T-cell (primary cell): ENCODE measurements at regions not wholly inside any gene's neighbourhood (a gene's known extent, or its start where the extent isn't known, plus 50 kb on each side); places are given as distances from the start of the nearest gene placed in this dataset.

ENCODE experiments used
- ATAC-seq, 4 experiments: fragments of 200-7000 bp in 3 of 4; fragments of 150-1000 bp in 1 of 4; cut with Tn5 transposase; replicated peaks in 1 of 4; 1 replicate in 3 of 4; 2 replicates in 1 of 4; pipeline ENCODE4 v1.10.0; 2021; ENCODE audit warnings: moderate library complexity in 3 of 4, mild to moderate bottlenecking in 2 of 4, moderate number of reproducible peaks in 1 of 4
- CTCF ChIA-PET, 2 donors: fragments of 300-600 bp; sonication (Branson Sonifier 250); formaldehyde crosslinking; loops; one replicate each; lab custom pipeline; 2022; ENCODE audit warnings: antibody characterized with exemption in 2 of 2; lab: Charles Lee
- POLR2A ChIA-PET, 2 donors: fragments of 300-600 bp; sonication (Branson Sonifier 250); formaldehyde crosslinking; loops; one replicate each; lab custom pipeline; 2022; ENCODE audit warnings: antibody characterized with exemption in 2 of 2; lab: Charles Lee
- DNase-seq, 35 experiments: peaks; one replicate each; pipeline versions ENCODE4 v3.0.0 to v3.0.0-alpha.2; 2013 to 2023
- H3K27ac ChIP-seq: one replicate; pipeline ENCODE4 v1.5.1; 2013; ENCODE audit warnings: low read length
- H3K27me3 ChIP-seq, 2 experiments: replicated peaks in 1 of 2; 1 replicate in 1 of 2; 2 replicates in 1 of 2; pipeline versions ENCODE4 v1.6.1 to v1.7.0; 2013; ENCODE audit warnings: low read length in 1 of 2, mixed read lengths in 1 of 2; ENCODE audit not compliant: control insufficient read depth in 2 of 2, insufficient read depth in 2 of 2; ENCODE audit errors: extremely low read depth in 1 of 2
- H3K36me3 ChIP-seq, 2 donors: 1 replicate in 1 of 2; 2 replicates in 1 of 2; pipeline versions ENCODE4 v1.6.1 to v1.7.0; 2013; ENCODE audit warnings: low read length in 1 of 2; ENCODE audit not compliant: control insufficient read depth in 2 of 2, insufficient read depth in 1 of 2; ENCODE audit errors: extremely low read depth in 1 of 2
- H3K4me1 ChIP-seq, 2 experiments: 1 replicate in 1 of 2; 2 replicates in 1 of 2; pipeline versions ENCODE4 v1.6.1 to v1.7.0; 2013; ENCODE audit warnings: low read length in 2 of 2, mixed read lengths in 1 of 2; ENCODE audit not compliant: insufficient read depth in 2 of 2, control insufficient read depth in 1 of 2; ENCODE audit errors: extremely low read depth in 1 of 2
- H3K4me3 ChIP-seq, 2 donors: 1 replicate in 1 of 2; 2 replicates in 1 of 2; pipeline versions ENCODE4 v1.5.1 to v1.7.0; 2013; ENCODE audit warnings: mild to moderate bottlenecking in 2 of 2, low read length in 1 of 2, moderate library complexity in 1 of 2; ENCODE audit not compliant: control insufficient read depth in 1 of 2; ENCODE audit errors: extremely low read depth in 1 of 2
- H3K9me3 ChIP-seq: 2 replicates; pipeline ENCODE4 v1.7.0; 2013
- H3K27ac Mint-ChIP-seq, 2 donors: one replicate each; pipeline ENCODE4 v1.8.0; 2020 to 2021; ENCODE audit warnings: mild to moderate bottlenecking in 2 of 2, mixed read lengths in 2 of 2
- H3K27me3 Mint-ChIP-seq, 2 donors: one replicate each; pipeline ENCODE4 v1.8.0; 2021 to 2022; ENCODE audit warnings: mixed read lengths in 2 of 2
- H3K36me3 Mint-ChIP-seq: one replicate; pipeline ENCODE4 v1.8.0; 2021; ENCODE audit warnings: mixed read lengths
- H3K4me1 Mint-ChIP-seq, 3 donors: one replicate each; pipeline ENCODE4 v1.8.0; 2020 to 2022; ENCODE audit warnings: mixed read lengths in 3 of 3, mild to moderate bottlenecking in 1 of 3
- H3K4me3 Mint-ChIP-seq, 3 donors: one replicate each; pipeline ENCODE4 v1.8.0; 2020 to 2022; ENCODE audit warnings: mild to moderate bottlenecking in 3 of 3, mixed read lengths in 3 of 3, moderate library complexity in 3 of 3
- H3K9me3 Mint-ChIP-seq, 3 donors: one replicate each; pipeline ENCODE4 v1.8.0; 2020 to 2022; ENCODE audit warnings: mixed read lengths in 3 of 3
- WGBS: methylation state at CpG from one replicate; pipeline ENCODE4 v1.1.5; 2013; ENCODE audit warnings: missing lambda C conversion rate; ENCODE audit not compliant: insufficient coverage; 5-methylcytosine and 5-hydroxymethylcytosine counted together

DNA sequence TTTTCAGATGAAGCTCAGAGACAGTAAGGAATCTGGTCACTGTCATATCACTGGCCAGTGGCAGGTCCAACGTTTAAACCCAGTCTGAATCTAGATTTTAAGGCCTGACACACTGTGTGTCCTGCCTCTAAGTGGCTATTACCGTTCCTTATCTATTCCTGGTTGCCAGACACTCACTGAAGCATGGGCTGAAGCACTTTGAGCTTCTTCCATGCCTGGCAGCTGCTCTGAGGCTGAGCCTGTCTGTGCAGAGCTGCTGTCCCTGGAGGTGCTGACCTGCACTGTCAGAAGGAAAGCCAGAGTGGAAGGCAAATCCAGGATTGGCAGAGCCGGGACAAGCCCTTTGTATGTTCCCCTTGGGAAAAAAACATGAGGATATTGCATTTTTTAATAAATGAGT is 109.2 kb upstream of the SLC7A1 start:
- no peaks in the 10 kb centered on the region for H3K9me3 Mint-ChIP-seq
- DNase-seq (no peak), ATAC-seq (no peak)
- ChIA-PET POLR2A (no interaction called here), CTCF (no interaction called here)
- H3K4me1 ChIP-seq = no peaks in the 10 kb centered on the region
- no peaks in the 10 kb centered on the region for H3K9me3 ChIP-seq
- peaks cover 6 to 9% of the 10 kb centered on the region in 2 donors for H3K27me3 Mint-ChIP-seq
- no peaks in the 10 kb centered on the region for H3K4me1 Mint-ChIP-seq
- H3K36me3 Mint-ChIP-seq = no peaks in the 10 kb centered on the region
- no peak overlapping the region for H3K4me3 Mint-ChIP-seq
- peaks cover 0 to 16% of the 10 kb centered on the region in 2 experiments for H3K27me3 ChIP-seq
- H3K36me3 ChIP-seq = no peaks in the 10 kb centered on the region
- H3K27ac Mint-ChIP-seq = no peak overlapping the region
- H3K27ac ChIP-seq = no peak overlapping the region
- WGBS = 40% methylated on average over 2 of the region's 3 CpGs
- H3K4me3 ChIP-seq = no peak overlapping the region

- DNase-seq (no peak), ATAC-seq (no peak)
- Histone ChIP-seq H3K27ac (no peak overlapping the region), H3K4me1 (no peaks in the 10 kb centered on the region), H3K9me3 (no peaks in the 10 kb centered on the region), H3K4me3 (no peak overlapping the region), H3K36me3 (no peaks in the 10 kb centered on the region), H3K27me3 (peaks cover 0 to 19% of the 10 kb centered on the region in 2 experiments)
- Mint-ChIP-seq H3K9me3 (no peaks in the 10 kb centered on the region), H3K27me3 (peaks cover 6 to 15% of the 10 kb centered on the region in 2 donors), H3K36me3 (no peaks in the 10 kb centered on the region), H3K4me1 (no peaks in the 10 kb centered on the region), H3K27ac (no peak overlapping the region), H3K4me3 (no peak overlapping the region)
- 77% methylated on average over 3 of the region's 4 CpGs for WGBS
- CTCF ChIA-PET = no interaction called here
- POLR2A ChIA-PET = no interaction called here
Measured at GRCh38 chr13:29703421-29703820, 107.9 kb upstream of the SLC7A1 start.

GRCh38 chr13:29702912-29703351 is 107.4 kb upstream of the SLC7A1 start:
- WGBS = 42% methylated on average over 12 of the region's 13 CpGs
- no peak for ATAC-seq
- POLR2A ChIA-PET = no interaction called here
- Mint-ChIP-seq H3K4me3 (no peak overlapping the region), H3K27me3 (peaks cover 6 to 18% of the 10 kb centered on the region in 2 donors), H3K36me3 (no peaks in the 10 kb centered on the region), H3K4me1 (no peaks in the 10 kb centered on the region), H3K27ac (no peak overlapping the region), H3K9me3 (no peaks in the 10 kb centered on the region)
- Histone ChIP-seq H3K27me3 (peaks cover 0 to 19% of the 10 kb centered on the region in 2 experiments), H3K27ac (no peak overlapping the region), H3K4me1 (no peaks in the 10 kb centered on the region), H3K4me3 (no peak overlapping the region), H3K9me3 (no peaks in the 10 kb centered on the region), H3K36me3 (no peaks in the 10 kb centered on the region)
- CTCF ChIA-PET = no interaction called here
- no peak for DNase-seq

GRCh38 chr13:29698106-29698505 is 102.6 kb upstream of the SLC7A1 start:
- H3K4me3 ChIP-seq = no peak overlapping the region
- ChIA-PET POLR2A (no interaction called here), CTCF (no interaction called here)
- no peak for DNase-seq
- Mint-ChIP-seq H3K4me1 (no peaks in the 10 kb centered on the region), H3K4me3 (no peak overlapping the region), H3K27me3 (peaks cover 14 to 32% of the 10 kb centered on the region in 2 donors), H3K36me3 (no peaks in the 10 kb centered on the region), H3K27ac (no peak overlapping the region), H3K9me3 (no peaks in the 10 kb centered on the region)
- no peak overlapping the region for H3K27ac ChIP-seq
- H3K4me1 ChIP-seq = no peaks in the 10 kb centered on the region
- no CpG with 5 or more reads among the region's 3 CpGs for WGBS
- H3K9me3 ChIP-seq = no peaks in the 10 kb centered on the region
- H3K27me3 ChIP-seq = peaks cover 0 to 29% of the 10 kb centered on the region in 2 experiments
- no peaks in the 10 kb centered on the region for H3K36me3 ChIP-seq
- ATAC-seq = no peak

GRCh38 chr13:29696606-29697005 is 101.1 kb upstream of the SLC7A1 start:
- no peak overlapping the region for H3K4me3 ChIP-seq
- Mint-ChIP-seq H3K4me3 (no peak overlapping the region), H3K27me3 (peaks cover 17 to 29% of the 10 kb centered on the region in 2 donors), H3K9me3 (no peaks in the 10 kb centered on the region), H3K36me3 (no peaks in the 10 kb centered on the region), H3K4me1 (no peaks in the 10 kb centered on the region), H3K27ac (no peak overlapping the region)
- H3K27ac ChIP-seq = no peak overlapping the region
- H3K27me3 ChIP-seq = peaks cover 0 to 24% of the 10 kb centered on the region in 2 experiments
- H3K4me1 ChIP-seq = no peaks in the 10 kb centered on the region
- CTCF ChIA-PET = no interaction called here
- no peak for ATAC-seq
- no peak for DNase-seq
- POLR2A ChIA-PET = no interaction called here
- H3K9me3 ChIP-seq = no peaks in the 10 kb centered on the region
- no peaks in the 10 kb centered on the region for H3K36me3 ChIP-seq

GRCh38 chr13:29693275-29693945 is 97.9 kb upstream of the SLC7A1 start:
- no peak overlapping the region for H3K27ac ChIP-seq
- H3K9me3 ChIP-seq = no peaks in the 10 kb centered on the region
- H3K4me1 ChIP-seq = no peaks in the 10 kb centered on the region
- H3K4me1 Mint-ChIP-seq = no peaks in the 10 kb centered on the region
- no peaks in the 10 kb centered on the region for H3K9me3 Mint-ChIP-seq
- WGBS = 91% methylated on average over 8 of the region's 13 CpGs
- H3K4me3 ChIP-seq = no peak overlapping the region
- no peaks in the 10 kb centered on the region for H3K36me3 Mint-ChIP-seq
- H3K27me3 ChIP-seq = peaks cover 0 to 22% of the 10 kb centered on the region in 2 experiments
- ChIA-PET CTCF (no interaction called here), POLR2A (no interaction called here)
- ATAC-seq = no peak
- H3K27me3 Mint-ChIP-seq = peaks cover 17 to 22% of the 10 kb centered on the region in 2 donors
- no peak for DNase-seq
- H3K4me3 Mint-ChIP-seq = no peak overlapping the region
- H3K27ac Mint-ChIP-seq = no peak overlapping the region
- no peaks in the 10 kb centered on the region for H3K36me3 ChIP-seq

- ATAC-seq (no peak), DNase-seq (no peak)
- Mint-ChIP-seq H3K9me3 (no peaks in the 10 kb centered on the region), H3K4me1 (no peaks in the 10 kb centered on the region), H3K27ac (no peak overlapping the region), H3K4me3 (no peak overlapping the region), H3K27me3 (peaks cover 2 to 24% of the 10 kb centered on the region in 2 donors), H3K36me3 (no peaks in the 10 kb centered on the region)
- ChIA-PET POLR2A (no interaction called here), CTCF (no interaction called here)
- 63% methylated on average over 1 of the region's 3 CpGs for WGBS
- Histone ChIP-seq H3K4me3 (no peak overlapping the region), H3K4me1 (no peaks in the 10 kb centered on the region), H3K9me3 (no peaks in the 10 kb centered on the region), H3K27me3 (peaks cover 2 to 15% of the 10 kb centered on the region in 2 experiments), H3K36me3 (no peaks in the 10 kb centered on the region), H3K27ac (no peak overlapping the region)
Measured at GRCh38 chr13:29689548-29689947, 94.1 kb upstream of the SLC7A1 start.
